Central memory CD8-positive, alpha-beta T cell (primary cell): ENCODE measurements at regions not wholly inside any gene's neighbourhood (a gene's known extent, or its start where the extent isn't known, plus 50 kb on each side); places are given as distances from the start of the nearest gene placed in this dataset.

Source experiments
- ATAC-seq: fragments of 150-1000 bp; cut with Tn5 transposase; replicated peaks from 2 replicates; pipeline ENCODE4 v1.10.0; 2022; ENCODE audit warnings: mild to moderate bottlenecking, moderate FRiP score, moderate number of reproducible peaks; ENCODE audit not compliant: poor library complexity, severe bottlenecking; ENCODE audit errors: extremely low read depth
- DNase-seq, 2 donors: peaks; one replicate each; pipeline ENCODE4 v3.0.0; 2021; ENCODE audit warnings: low spot score in 2 of 2
- H3K27ac Mint-ChIP-seq: one replicate; pipeline ENCODE4 v1.8.0; 2022; ENCODE audit warnings: low read depth, mild to moderate bottlenecking, moderate library complexity, mixed read lengths
- H3K27me3 Mint-ChIP-seq: one replicate; pipeline ENCODE4 v1.8.0; 2022; ENCODE audit warnings: mixed read lengths
- H3K36me3 Mint-ChIP-seq: one replicate; pipeline ENCODE4 v1.8.0; 2022; ENCODE audit warnings: mild to moderate bottlenecking, moderate library complexity, mixed read lengths; ENCODE audit not compliant: insufficient read depth
- H3K4me1 Mint-ChIP-seq: one replicate; pipeline ENCODE4 v1.8.0; 2022; ENCODE audit warnings: mixed read lengths
- H3K4me3 Mint-ChIP-seq: one replicate; pipeline ENCODE4 v1.8.0; 2022; ENCODE audit warnings: mild to moderate bottlenecking, moderate library complexity, mixed read lengths
- H3K9me3 Mint-ChIP-seq: one replicate; pipeline ENCODE4 v1.8.0; 2022; ENCODE audit warnings: mixed read lengths

GRCh38 chr15:27681038-27681437 lies 418.1 kb downstream of the OCA2 start:
- peaks cover 21% of the 10 kb centered on the region for H3K9me3 Mint-ChIP-seq
- no peak for ATAC-seq
- no peaks in the 10 kb centered on the region for H3K27me3 Mint-ChIP-seq
- DNase-seq, result no peak
- H3K4me1 Mint-ChIP-seq, result no peaks in the 10 kb centered on the region
- no peaks in the 10 kb centered on the region for H3K36me3 Mint-ChIP-seq
- no peak overlapping the region for H3K4me3 Mint-ChIP-seq
- no peak overlapping the region for H3K27ac Mint-ChIP-seq

- ATAC-seq (no peak), DNase-seq (no peak)
- H3K9me3 Mint-ChIP-seq, result peaks cover 21% of the 10 kb centered on the region
- H3K27me3 Mint-ChIP-seq, result no peaks in the 10 kb centered on the region
- H3K27ac Mint-ChIP-seq, result no peak overlapping the region
- no peak overlapping the region for H3K4me3 Mint-ChIP-seq
- H3K36me3 Mint-ChIP-seq, result no peaks in the 10 kb centered on the region
- no peaks in the 10 kb centered on the region for H3K4me1 Mint-ChIP-seq
Observed at GRCh38 chr15:27679731-27680471, 419.2 kb downstream of the OCA2 start.

- Mint-ChIP-seq H3K4me1 (no peaks in the 10 kb centered on the region), H3K4me3 (no peak overlapping the region), H3K27me3 (no peaks in the 10 kb centered on the region), H3K36me3 (no peaks in the 10 kb centered on the region), H3K9me3 (peaks cover 18% of the 10 kb centered on the region), H3K27ac (no peak overlapping the region)
- no peak for DNase-seq
- no peak for ATAC-seq
Observed at GRCh38 chr15:27679203-27679602, 419.9 kb downstream of the OCA2 start.

DNA sequence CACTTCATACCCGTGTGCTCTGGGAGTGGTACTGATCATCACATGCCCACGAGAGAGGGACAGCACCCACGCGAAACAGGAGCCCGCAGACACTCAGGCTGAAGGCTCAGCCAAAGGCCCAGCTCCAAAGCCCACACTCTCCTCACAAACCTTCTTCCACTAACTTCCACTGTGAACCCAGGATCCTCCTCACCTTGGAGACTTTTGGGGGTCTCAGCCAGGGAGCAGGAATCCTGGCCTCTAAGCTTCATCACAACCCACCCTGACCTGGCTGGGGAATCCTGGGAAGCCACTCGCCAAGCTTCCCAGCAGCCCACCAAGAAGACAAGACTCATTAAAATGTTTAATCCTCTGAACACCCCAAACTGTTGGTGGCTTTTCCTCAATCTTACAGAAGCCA lies 421.2 kb downstream of the OCA2 start:
- ATAC-seq, result no peak
- peaks cover 17% of the 10 kb centered on the region for H3K9me3 Mint-ChIP-seq

GRCh38 chr15:27676647-27677046 lies 422.5 kb downstream of the OCA2 start:
- H3K4me1 Mint-ChIP-seq, result no peaks in the 10 kb centered on the region
- H3K4me3 Mint-ChIP-seq, result no peak overlapping the region
- DNase-seq, result no peak
- ATAC-seq, result no peak
- H3K27me3 Mint-ChIP-seq, result no peaks in the 10 kb centered on the region
- H3K9me3 Mint-ChIP-seq, result peaks cover 11% of the 10 kb centered on the region
- H3K36me3 Mint-ChIP-seq, result no peaks in the 10 kb centered on the region
- no peak overlapping the region for H3K27ac Mint-ChIP-seq

More for the DNA sequence above, 421.2 kb downstream of the OCA2 start:
- Mint-ChIP-seq H3K4me3 (no peak overlapping the region), H3K4me1 (no peaks in the 10 kb centered on the region), H3K36me3 (no peaks in the 10 kb centered on the region), H3K27ac (no peak overlapping the region), H3K27me3 (no peaks in the 10 kb centered on the region)
- DNase-seq, result no peak

DNA sequence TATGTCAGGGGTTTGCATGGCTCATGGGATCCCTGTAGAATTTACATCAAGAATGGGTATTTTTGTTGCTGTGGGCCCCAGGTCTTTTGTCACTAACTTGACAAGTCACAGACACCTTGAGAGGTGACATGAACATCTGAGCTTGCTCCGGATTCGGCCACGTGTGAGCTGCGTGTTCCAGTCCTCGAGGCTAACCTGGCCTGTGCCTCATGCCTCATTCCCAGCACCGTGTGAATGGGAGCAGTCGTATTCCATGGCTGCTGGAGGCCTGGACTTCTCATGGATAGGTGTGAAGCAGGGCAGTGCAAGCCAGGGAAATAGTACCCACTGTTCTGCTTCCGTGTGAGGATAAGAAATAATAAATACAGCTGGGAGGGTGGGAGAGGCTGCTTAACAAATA lies 423.5 kb downstream of the OCA2 start:
- Mint-ChIP-seq H3K36me3 (no peaks in the 10 kb centered on the region), H3K4me3 (no peak overlapping the region), H3K4me1 (no peaks in the 10 kb centered on the region), H3K27me3 (no peaks in the 10 kb centered on the region), H3K9me3 (peaks cover 9% of the 10 kb centered on the region), H3K27ac (no peak overlapping the region)
- DNase-seq, result no peak
- no peak for ATAC-seq

DNA sequence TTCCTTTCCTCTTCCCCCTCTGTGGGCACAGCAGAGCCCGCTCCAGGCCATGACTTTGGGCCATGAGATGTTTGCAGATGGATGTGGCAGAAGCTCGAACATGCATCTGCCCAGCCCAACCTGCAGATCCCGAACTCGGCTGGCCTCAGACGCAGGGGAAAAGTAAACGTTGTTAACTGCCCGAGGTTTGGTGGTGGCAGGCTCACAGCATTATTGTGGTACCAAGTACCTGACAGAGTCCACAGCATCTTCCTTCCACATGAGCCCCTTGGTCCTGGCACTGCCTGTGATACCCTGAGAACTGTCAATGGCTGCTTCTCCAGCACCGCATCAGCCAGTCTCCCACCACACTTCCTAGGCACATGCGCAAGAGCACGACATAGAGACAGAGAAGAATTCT lies 424.3 kb downstream of the OCA2 start:
- Mint-ChIP-seq H3K9me3 (peaks cover 10% of the 10 kb centered on the region), H3K27me3 (no peaks in the 10 kb centered on the region), H3K4me3 (no peak overlapping the region), H3K36me3 (no peaks in the 10 kb centered on the region), H3K27ac (no peak overlapping the region), H3K4me1 (no peaks in the 10 kb centered on the region)
- DNase-seq (no peak), ATAC-seq (no peak)

GRCh38 chr15:27673766-27674445 lies 425.2 kb downstream of the OCA2 start:
- peaks cover 11% of the 10 kb centered on the region for H3K9me3 Mint-ChIP-seq
- no peaks in the 10 kb centered on the region for H3K27me3 Mint-ChIP-seq
- ATAC-seq, result no peak
- no peak overlapping the region for H3K4me3 Mint-ChIP-seq
- no peak for DNase-seq
- H3K4me1 Mint-ChIP-seq, result no peaks in the 10 kb centered on the region
- no peak overlapping the region for H3K27ac Mint-ChIP-seq
- no peaks in the 10 kb centered on the region for H3K36me3 Mint-ChIP-seq

GRCh38 chr15:27672537-27672936 lies 426.6 kb downstream of the OCA2 start:
- DNase-seq, result no peak
- Mint-ChIP-seq H3K27me3 (no peaks in the 10 kb centered on the region), H3K36me3 (no peaks in the 10 kb centered on the region), H3K27ac (no peak overlapping the region), H3K4me3 (no peak overlapping the region), H3K9me3 (peaks cover 9% of the 10 kb centered on the region), H3K4me1 (no peaks in the 10 kb centered on the region)
- no peak for ATAC-seq

DNA sequence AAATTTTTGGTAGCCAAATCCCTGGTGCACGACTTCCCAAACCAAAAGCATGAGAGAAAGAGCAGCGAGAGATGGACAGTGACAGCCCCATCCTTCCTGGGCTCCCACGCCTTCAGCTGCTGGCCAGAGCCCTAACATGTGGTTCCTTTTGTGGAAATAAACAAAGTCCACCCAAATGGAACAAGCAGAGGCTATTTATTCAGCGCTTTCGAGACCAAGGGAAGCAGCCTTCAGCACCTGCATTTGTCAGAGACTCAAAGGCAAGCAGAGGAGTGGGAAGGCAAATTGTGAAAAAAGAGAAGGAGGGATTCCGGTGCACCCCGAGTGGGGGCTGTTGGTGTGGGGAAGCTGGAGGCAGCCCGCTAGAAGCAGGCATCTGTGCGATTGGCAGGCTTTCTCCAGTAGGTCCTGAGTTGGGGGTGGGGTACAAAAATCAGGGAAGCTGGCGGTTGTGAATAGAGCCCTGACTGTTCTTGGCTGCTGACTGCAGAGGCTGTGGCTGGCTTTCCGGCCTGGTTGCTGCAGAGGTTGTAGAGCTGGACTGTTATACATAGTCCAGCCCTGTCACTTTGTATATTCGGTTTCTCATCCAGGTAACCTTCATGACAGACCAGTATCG lies 427.2 kb downstream of the OCA2 start:
- Mint-ChIP-seq H3K27ac (no peak overlapping the region), H3K4me1 (no peaks in the 10 kb centered on the region), H3K27me3 (no peaks in the 10 kb centered on the region), H3K36me3 (no peaks in the 10 kb centered on the region), H3K9me3 (peaks cover 6% of the 10 kb centered on the region), H3K4me3 (no peak overlapping the region)
- DNase-seq (no peak), ATAC-seq (no peak)

GRCh38 chr15:27670486-27671209 lies 428.5 kb downstream of the OCA2 start:
- peaks cover 6% of the 10 kb centered on the region for H3K9me3 Mint-ChIP-seq
- no peaks in the 10 kb centered on the region for H3K27me3 Mint-ChIP-seq
- no peak for DNase-seq
- no peaks in the 10 kb centered on the region for H3K4me1 Mint-ChIP-seq
- no peak overlapping the region for H3K4me3 Mint-ChIP-seq
- no peaks in the 10 kb centered on the region for H3K36me3 Mint-ChIP-seq
- ATAC-seq, result no peak
- H3K27ac Mint-ChIP-seq, result no peak overlapping the region

DNA sequence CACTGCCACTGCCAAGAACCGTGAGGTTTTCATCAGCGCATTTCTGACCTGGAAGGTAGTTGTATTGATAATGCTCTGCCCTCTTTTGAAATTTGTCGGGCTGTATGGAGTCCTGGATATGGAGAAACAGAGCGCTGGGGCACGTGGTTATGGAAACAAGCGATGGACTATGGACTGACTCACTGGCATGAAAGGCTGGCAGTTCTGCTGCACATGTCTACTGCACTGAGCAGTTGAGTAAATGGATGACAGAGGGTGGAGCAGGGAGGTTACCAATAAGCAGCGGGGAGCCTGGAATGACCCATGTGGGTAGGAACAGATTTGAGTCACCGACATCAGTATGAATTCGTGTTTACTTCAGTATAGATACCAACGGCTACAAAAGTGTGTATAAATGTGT lies 429.5 kb downstream of the OCA2 start:
- H3K9me3 Mint-ChIP-seq, result peaks cover 6% of the 10 kb centered on the region
- H3K27me3 Mint-ChIP-seq, result no peaks in the 10 kb centered on the region
- ATAC-seq (no peak), DNase-seq (no peak)
- no peaks in the 10 kb centered on the region for H3K4me1 Mint-ChIP-seq
- no peak overlapping the region for H3K27ac Mint-ChIP-seq
- no peaks in the 10 kb centered on the region for H3K36me3 Mint-ChIP-seq
- H3K4me3 Mint-ChIP-seq, result no peak overlapping the region
